Aorta (tissue), 5 donors: ENCODE measurements at regions not wholly inside any gene's neighbourhood (a gene's known extent, or its start where the extent isn't known, plus 50 kb on each side); places are given as distances from the start of the nearest gene placed in this dataset.

Source experiments
- ATAC-seq: fragments of 200-7000 bp; cut with Tn5 transposase; one replicate; pipeline ENCODE4 v1.9.1; 2022; ENCODE audit warnings: moderate library complexity; ENCODE audit not compliant: low FRiP score
- DNase-seq, 2 donors: peaks; one replicate each; pipeline ENCODE4 v3.0.0-alpha.2; 2020
- H3K27ac ChIP-seq, 2 donors: one replicate each; pipeline ENCODE4 v1.5.1; 2013; ENCODE audit warnings: low read length in 2 of 2, mild to moderate bottlenecking in 2 of 2, moderate library complexity in 2 of 2, control low read depth in 1 of 2, inconsistent platforms in 1 of 2, low read depth in 1 of 2
- H3K27me3 ChIP-seq, 2 donors: one replicate each; pipeline ENCODE4 v1.6.1; 2013; ENCODE audit warnings: control low read depth in 1 of 2, low read length in 1 of 2, mild to moderate bottlenecking in 1 of 2, moderate library complexity in 1 of 2; ENCODE audit not compliant: insufficient read depth in 2 of 2, control insufficient read depth in 1 of 2
- H3K36me3 ChIP-seq, 2 donors: one replicate each; pipeline ENCODE4 v1.6.1; 2013; ENCODE audit warnings: control low read depth in 1 of 2, low read length in 1 of 2, mild to moderate bottlenecking in 1 of 2; ENCODE audit not compliant: insufficient read depth in 2 of 2, control insufficient read depth in 1 of 2
- H3K4me1 ChIP-seq, 2 donors: one replicate each; pipeline ENCODE4 v1.6.1; 2013; ENCODE audit warnings: low read length in 2 of 2, control low read depth in 1 of 2, mild to moderate bottlenecking in 1 of 2, moderate library complexity in 1 of 2; ENCODE audit not compliant: insufficient read depth in 2 of 2, control insufficient read depth in 1 of 2
- H3K4me3 ChIP-seq, 2 donors: one replicate each; pipeline ENCODE4 v1.5.1; 2013; ENCODE audit warnings: low read length in 2 of 2, control low read depth in 1 of 2, mild to moderate bottlenecking in 1 of 2
- H3K9me3 ChIP-seq: one replicate; pipeline ENCODE4 v1.6.1; 2013; ENCODE audit warnings: mild to moderate bottlenecking, low read length; ENCODE audit not compliant: control insufficient read depth
- WGBS, 2 donors: extraction: QIAGEN DNeasy Blood & Tissue Kit; methylation state at CpG; one replicate each; pipeline ENCODE4 v1.1.7; 2013; 5-methylcytosine and 5-hydroxymethylcytosine counted together
- intact Hi-C, 2 donors: fragments of 100-400 bp; cut with DNase I; formaldehyde crosslinking; loops; one replicate each; pipeline versions ENCODE4 v1.14.2 to v1.15.0; 2022
- donor health status: healthy with polysubstance abuse.
- donor health status: Bipolar disorder and iron deficiency.
- donor health status: DM: no; HTN: no; CAD: no.
- donor health status: DM: no; HTN: no; CAD: no.
- donor health status: DM: yes; HTN: yes; CAD: no.

- no peak overlapping the region for H3K4me3 ChIP-seq
- DNase-seq (no peak), ATAC-seq (no peak)
- H3K36me3 ChIP-seq = no peaks in the 10 kb centered on the region
- H3K27ac ChIP-seq = no peak overlapping the region
- H3K9me3 ChIP-seq = no peaks in the 10 kb centered on the region
- no peaks in the 10 kb centered on the region for H3K4me1 ChIP-seq
- intact Hi-C loops = no loop called here
- no peaks in the 10 kb centered on the region for H3K27me3 ChIP-seq
- 93 to 97% methylated on average over 2 of the region's 2 CpGs for WGBS, 2 donors
Observed at GRCh38 chr5:2626572-2626971, 124.9 kb downstream of the IRX2 start.

GRCh38 chr5:2622866-2623265 lies 128.6 kb downstream of the IRX2 start:
- Histone ChIP-seq H3K4me1 (no peaks in the 10 kb centered on the region), H3K36me3 (no peaks in the 10 kb centered on the region), H3K27me3 (no peaks in the 10 kb centered on the region), H3K27ac (no peak overlapping the region), H3K4me3 (no peak overlapping the region), H3K9me3 (no peaks in the 10 kb centered on the region)
- 70 to 74% methylated on average over 5 of the region's 5 CpGs for WGBS, 2 donors
- ATAC-seq (no peak), DNase-seq (no peak)
- intact Hi-C loops = no loop called here

DNA sequence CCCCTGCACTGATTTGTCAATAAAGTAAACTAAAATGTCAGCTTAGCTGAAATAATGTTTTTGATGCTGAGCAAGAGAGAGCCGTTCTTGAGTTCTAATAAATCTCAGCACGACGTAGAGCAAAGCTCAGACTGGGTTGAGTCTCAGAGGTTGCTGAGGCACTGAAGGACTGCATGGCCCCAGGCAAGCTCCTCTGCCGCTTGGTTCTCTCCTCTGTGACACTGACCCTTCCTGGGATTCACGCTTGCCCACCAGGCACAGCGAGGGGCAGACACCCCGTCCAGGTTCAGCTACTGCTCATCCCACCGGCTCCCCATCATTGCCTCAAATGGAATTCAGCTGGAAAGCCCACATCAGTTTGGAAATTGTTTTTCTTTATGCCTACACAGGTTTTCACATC lies 129.8 kb downstream of the IRX2 start:
- H3K4me1 ChIP-seq = no peaks in the 10 kb centered on the region
- WGBS, 2 donors = 64 to 66% methylated on average over 8 of the region's 8 CpGs
- intact Hi-C loops = no loop called here
- no peaks in the 10 kb centered on the region for H3K36me3 ChIP-seq
- H3K9me3 ChIP-seq = no peaks in the 10 kb centered on the region
- no peak overlapping the region for H3K27ac ChIP-seq
- H3K27me3 ChIP-seq = no peaks in the 10 kb centered on the region
- ATAC-seq (no peak), DNase-seq (no peak)
- no peak overlapping the region for H3K4me3 ChIP-seq

- ATAC-seq (no peak), DNase-seq (no peak)
- peaks cover 2% of the 10 kb centered on the region for H3K9me3 ChIP-seq
- H3K4me3 ChIP-seq = no peak overlapping the region
- no peaks in the 10 kb centered on the region for H3K4me1 ChIP-seq
- intact Hi-C loops = no loop called here
- no peaks in the 10 kb centered on the region for H3K27me3 ChIP-seq
- H3K27ac ChIP-seq = no peak overlapping the region
- WGBS, 2 donors = 63 to 70% methylated on average over 6 of the region's 6 CpGs
- H3K36me3 ChIP-seq = no peaks in the 10 kb centered on the region
Observed at GRCh38 chr5:2619216-2619615, 132.3 kb downstream of the IRX2 start.

- ATAC-seq (no peak), DNase-seq (no peak)
- Histone ChIP-seq H3K4me3 (no peak overlapping the region), H3K9me3 (peaks cover 2% of the 10 kb centered on the region), H3K36me3 (no peaks in the 10 kb centered on the region), H3K27me3 (no peaks in the 10 kb centered on the region), H3K4me1 (no peaks in the 10 kb centered on the region), H3K27ac (no peak overlapping the region)
- intact Hi-C loops = no loop called here
- WGBS, 2 donors = 77 to 79% methylated on average over 5 of the region's 5 CpGs
Observed at GRCh38 chr5:2617461-2617860, 134.0 kb downstream of the IRX2 start.

- 81 to 84% methylated on average over 4 of the region's 4 CpGs for WGBS, 2 donors
Observed at GRCh38 chr5:2615917-2616316, 135.6 kb downstream of the IRX2 start.

DNA sequence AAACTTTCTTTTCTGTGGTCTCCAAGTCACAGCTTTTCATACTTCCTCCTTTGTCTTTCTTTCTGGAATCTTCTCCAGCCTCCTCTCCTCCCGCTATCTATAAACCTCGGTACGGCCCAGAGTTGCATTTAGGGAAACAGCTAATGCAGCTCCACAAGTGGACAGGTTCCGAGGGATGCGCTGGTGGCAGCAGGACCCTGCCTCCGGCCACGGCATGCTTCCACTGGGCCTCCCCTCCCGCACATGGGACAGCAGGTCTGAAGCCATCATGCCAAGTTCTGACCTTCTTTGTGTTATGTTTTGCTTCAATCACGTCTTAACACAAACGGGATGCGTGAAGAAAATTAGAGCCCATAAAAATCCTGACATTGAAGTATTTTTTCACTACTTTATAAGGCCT lies 136.9 kb downstream of the IRX2 start:
- ATAC-seq (no peak), DNase-seq (no peak)
- Histone ChIP-seq H3K9me3 (peaks cover 2% of the 10 kb centered on the region), H3K27me3 (no peaks in the 10 kb centered on the region), H3K4me1 (no peaks in the 10 kb centered on the region), H3K4me3 (no peak overlapping the region), H3K36me3 (no peaks in the 10 kb centered on the region), H3K27ac (no peak overlapping the region)
- intact Hi-C loops = no loop called here
- 82 to 85% methylated on average over 11 of the region's 11 CpGs for WGBS, 2 donors

More at GRCh38 chr5:2615917-2616316, 135.6 kb downstream of the IRX2 start:
- Histone ChIP-seq H3K27me3 (no peaks in the 10 kb centered on the region), H3K4me1 (no peaks in the 10 kb centered on the region), H3K27ac (no peak overlapping the region), H3K36me3 (no peaks in the 10 kb centered on the region), H3K4me3 (no peak overlapping the region), H3K9me3 (peaks cover 2% of the 10 kb centered on the region)
- no peak for DNase-seq
- intact Hi-C loops = no loop called here
- no peak for ATAC-seq

DNA sequence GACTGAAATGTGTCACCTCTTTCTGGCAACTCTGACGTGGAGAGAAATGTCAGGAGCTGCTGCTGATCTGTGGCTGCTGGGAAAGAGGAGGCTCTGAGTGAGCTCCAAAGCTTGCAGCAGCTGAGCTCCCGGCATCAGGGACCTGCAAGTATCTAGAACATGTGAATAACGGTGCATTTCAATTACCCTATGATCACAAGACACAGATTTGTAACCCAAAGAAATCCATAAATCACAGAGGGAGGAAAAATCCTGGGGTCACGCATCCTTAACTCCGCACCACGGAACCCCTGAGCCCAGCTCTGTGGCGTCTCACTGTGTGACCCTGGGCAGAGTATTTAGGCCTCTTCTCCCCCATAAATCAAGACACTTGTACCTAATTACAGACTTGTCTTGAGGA lies 139.8 kb downstream of the IRX2 start:
- 43 to 58% methylated on average over 7 of the region's 7 CpGs for WGBS, 2 donors
- intact Hi-C loops = no loop called here

DNA sequence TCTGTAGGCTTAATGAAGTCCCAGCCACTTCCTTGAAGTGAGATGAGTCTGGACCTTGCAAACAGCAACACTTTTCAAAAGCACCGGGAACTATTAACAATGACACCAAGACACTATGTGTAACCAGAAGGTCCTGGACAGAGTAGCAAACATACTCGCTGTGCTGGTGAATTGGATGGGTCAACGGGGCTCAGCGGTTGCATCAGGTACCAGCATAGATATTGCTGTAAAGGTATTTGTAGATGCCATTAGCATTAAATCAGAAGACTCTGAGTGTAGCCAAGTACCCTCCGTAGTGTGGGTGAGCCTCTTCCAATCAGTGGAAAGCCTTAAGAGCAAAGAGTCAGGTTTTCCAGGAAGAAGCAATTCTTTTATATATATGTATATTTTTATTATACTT lies 140.5 kb downstream of the IRX2 start:
- peaks cover 3% of the 10 kb centered on the region for H3K9me3 ChIP-seq
- H3K27me3 ChIP-seq = no peaks in the 10 kb centered on the region
- ATAC-seq (no peak), DNase-seq (no peak)
- intact Hi-C loops = no loop called here
- H3K4me3 ChIP-seq = no peak overlapping the region
- WGBS, 2 donors = 84 to 89% methylated on average over 5 of the region's 5 CpGs
- H3K36me3 ChIP-seq = no peaks in the 10 kb centered on the region
- no peaks in the 10 kb centered on the region for H3K4me1 ChIP-seq
- H3K27ac ChIP-seq = no peak overlapping the region

More for the DNA sequence above, 139.8 kb downstream of the IRX2 start:
- H3K36me3 ChIP-seq = no peaks in the 10 kb centered on the region
- H3K4me1 ChIP-seq = no peaks in the 10 kb centered on the region
- no peak for ATAC-seq
- peaks cover 3% of the 10 kb centered on the region for H3K9me3 ChIP-seq
- H3K4me3 ChIP-seq = no peak overlapping the region
- DNase-seq = no peak
- no peaks in the 10 kb centered on the region for H3K27me3 ChIP-seq
- H3K27ac ChIP-seq = no peak overlapping the region
